Ishikawa (cell line): ENCODE measurements at regions not wholly inside any gene's neighbourhood (a gene's known extent, or its start where the extent isn't known, plus 50 kb on each side); places are given as distances from the start of the nearest gene placed in this dataset.

Experiments used
- CEBPB ChIP-seq: IDR thresholded peaks from 2 replicates; pipeline ENCODE4 v1.6.1; 2012
- CREB1 ChIP-seq: IDR thresholded peaks from 2 replicates; pipeline ENCODE4 v1.6.1; 2012; ENCODE audit warnings: low read depth
- EGR1 ChIP-seq: IDR thresholded peaks from 2 replicates; pipeline ENCODE4 v1.6.1; 2012
- EP300 ChIP-seq: IDR thresholded peaks from 2 replicates; pipeline ENCODE4 v1.6.1; 2012; ENCODE audit warnings: borderline replicate concordance
- FOXM1 ChIP-seq: IDR thresholded peaks from 2 replicates; pipeline ENCODE4 v1.6.1; 2012; ENCODE audit warnings: low read depth, borderline replicate concordance
- MAX ChIP-seq: IDR thresholded peaks from 2 replicates; pipeline ENCODE4 v1.6.1; 2012
- NFIC ChIP-seq: IDR thresholded peaks from 2 replicates; pipeline ENCODE4 v1.6.1; 2012
- RAD21 ChIP-seq: IDR thresholded peaks from 2 replicates; pipeline ENCODE4 v1.6.1; 2012; ENCODE audit warnings: low read depth
- REST ChIP-seq: IDR thresholded peaks from 2 replicates; pipeline ENCODE4 v1.6.1; 2012; ENCODE audit warnings: low read depth, mild to moderate bottlenecking
- TAF1 ChIP-seq: IDR thresholded peaks from 2 replicates; pipeline ENCODE4 v1.6.1; 2012; ENCODE audit warnings: low read depth, mild to moderate bottlenecking
- TCF12 ChIP-seq: IDR thresholded peaks from 2 replicates; pipeline ENCODE4 v1.6.1; 2012; ENCODE audit warnings: low read depth
- TEAD4 ChIP-seq: IDR thresholded peaks from 2 replicates; pipeline ENCODE4 v1.6.1; 2012
- USF1 ChIP-seq: IDR thresholded peaks from 2 replicates; pipeline ENCODE4 v1.6.1; 2012
- YY1 ChIP-seq: IDR thresholded peaks from 2 replicates; pipeline ENCODE4 v1.6.1; 2012; ENCODE audit warnings: low read depth
- ZBTB7A ChIP-seq: IDR thresholded peaks from 2 replicates; pipeline ENCODE4 v1.6.1; 2012; ENCODE audit warnings: low read depth

GRCh38 chr5:158066076-158066475 is 207.1 kb upstream of the CLINT1 start:
- no peak for TF ChIP-seq FOXM1
- TF ChIP-seq YY1: no peak

- TF ChIP-seq MAX: no peak
- no peak for TF ChIP-seq ZBTB7A
- TF ChIP-seq FOXM1: no peak
- no peak for TF ChIP-seq CEBPB
- TF ChIP-seq EGR1: no peak
- TF ChIP-seq TEAD4: no peak
- TF ChIP-seq RAD21: no peak
These were observed 205.6 kb upstream of the CLINT1 start for GRCh38 chr5:158064334-158065123.

- TF ChIP-seq FOXM1 (no peak), YY1 (no peak), MAX (no peak), EP300 (no peak), CEBPB (no peak)
These were observed 204.1 kb upstream of the CLINT1 start for GRCh38 chr5:158063052-158063451.

GRCh38 chr5:158061451-158061850 is 202.5 kb upstream of the CLINT1 start:
- TF ChIP-seq EGR1 (no peak), TCF12 (no peak), EP300 (no peak), TAF1 (no peak), CEBPB (no peak), RAD21 (no peak), FOXM1 (no peak), USF1 (no peak), TEAD4 (no peak), CREB1 (no peak), REST (no peak), ZBTB7A (no peak), NFIC (no peak), MAX (no peak), YY1 (no peak)

- TF ChIP-seq RAD21: no peak
- TF ChIP-seq FOXM1: no peak
- TF ChIP-seq MAX: no peak
- no peak for TF ChIP-seq REST
- no peak for TF ChIP-seq TAF1
- TF ChIP-seq USF1: no peak
These were observed 201.3 kb upstream of the CLINT1 start for GRCh38 chr5:158060212-158060611.

- TF ChIP-seq TEAD4: no peak
- no peak for TF ChIP-seq EP300
- TF ChIP-seq NFIC: no peak
- TF ChIP-seq ZBTB7A: no peak
- no peak for TF ChIP-seq RAD21
- TF ChIP-seq EGR1: no peak
- TF ChIP-seq FOXM1: no peak
- TF ChIP-seq TCF12: no peak
- TF ChIP-seq TAF1: no peak
- no peak for TF ChIP-seq CREB1
- TF ChIP-seq MAX: no peak
- no peak for TF ChIP-seq YY1
- no peak for TF ChIP-seq USF1
- TF ChIP-seq REST: no peak
These were observed 199.5 kb upstream of the CLINT1 start for GRCh38 chr5:158058208-158059120.
